ENCODE measurements at regions not wholly inside any gene's neighbourhood (a gene's known extent, or its start where the extent isn't known, plus 50 kb on each side); places are given as distances from the start of the nearest gene placed in this dataset.

- no peak for TF ChIP-seq SUZ12 (IDR thresholded peaks at IDR 0.05; ENCODE audit: extremely low read depth, insufficient read depth, insufficient read length)
- TF ChIP-seq ZNF274 (IDR thresholded peaks at IDR 0.05; ENCODE audit: low read depth, low read length), result no peak
These were observed 109.6 kb downstream of the SH2D1A start for GRCh38 chrX:124455966-124456365.
